Brain microvascular endothelial cell (primary cell): ENCODE measurements at regions not wholly inside any gene's neighbourhood (a gene's known extent, or its start where the extent isn't known, plus 50 kb on each side); places are given as distances from the start of the nearest gene placed in this dataset.

Source experiments
- DNase-seq: peaks from one replicate; pipeline ENCODE4 v3.0.0-alpha.2; 2020
- H3K27ac ChIP-seq: fragments of 250-450 bp; sonication (Bioruptor Pico); 2 replicates; pipeline ENCODE4 v1.5.1; 2020; ENCODE audit warnings: mild to moderate bottlenecking, moderate library complexity
- H3K27me3 ChIP-seq: fragments of 250-450 bp; sonication (Bioruptor Pico); replicated peaks from 2 replicates; pipeline ENCODE4 v1.5.1; 2020; ENCODE audit warnings: mild to moderate bottlenecking
- H3K36me3 ChIP-seq: fragments of 250-450 bp; sonication (Bioruptor Pico); replicated peaks from 2 replicates; pipeline ENCODE4 v1.5.1; 2020; ENCODE audit warnings: mild to moderate bottlenecking
- H3K4me3 ChIP-seq: 2 replicates; pipeline ENCODE4 v1.5.1; 2011; ENCODE audit warnings: low read depth, mild to moderate bottlenecking, control low read depth, low read length, moderate library complexity
- in situ Hi-C: cut with HindIII; loops from 2 replicates; pipeline ENCODE4 v1.10.0; 2017; ENCODE audit warnings: low sequenced_read_pairs, low pct_ligation_motif_present
- TF ChIP-seq, protein P1 (sequence below): IDR thresholded peaks from 2 replicates; pipeline ENCODE4 v1.5.1; 2011; ENCODE audit warnings: low read depth, mild to moderate bottlenecking, moderate library complexity, low read length, control low read depth, inconsistent platforms; ENCODE audit errors: missing control alignments

- Histone ChIP-seq H3K4me3 (no peak overlapping the region), H3K27me3 (no peaks in the 10 kb centered on the region), H3K27ac (no peak overlapping the region), H3K36me3 (no peaks in the 10 kb centered on the region)
- TF ChIP-seq, protein P1, sequence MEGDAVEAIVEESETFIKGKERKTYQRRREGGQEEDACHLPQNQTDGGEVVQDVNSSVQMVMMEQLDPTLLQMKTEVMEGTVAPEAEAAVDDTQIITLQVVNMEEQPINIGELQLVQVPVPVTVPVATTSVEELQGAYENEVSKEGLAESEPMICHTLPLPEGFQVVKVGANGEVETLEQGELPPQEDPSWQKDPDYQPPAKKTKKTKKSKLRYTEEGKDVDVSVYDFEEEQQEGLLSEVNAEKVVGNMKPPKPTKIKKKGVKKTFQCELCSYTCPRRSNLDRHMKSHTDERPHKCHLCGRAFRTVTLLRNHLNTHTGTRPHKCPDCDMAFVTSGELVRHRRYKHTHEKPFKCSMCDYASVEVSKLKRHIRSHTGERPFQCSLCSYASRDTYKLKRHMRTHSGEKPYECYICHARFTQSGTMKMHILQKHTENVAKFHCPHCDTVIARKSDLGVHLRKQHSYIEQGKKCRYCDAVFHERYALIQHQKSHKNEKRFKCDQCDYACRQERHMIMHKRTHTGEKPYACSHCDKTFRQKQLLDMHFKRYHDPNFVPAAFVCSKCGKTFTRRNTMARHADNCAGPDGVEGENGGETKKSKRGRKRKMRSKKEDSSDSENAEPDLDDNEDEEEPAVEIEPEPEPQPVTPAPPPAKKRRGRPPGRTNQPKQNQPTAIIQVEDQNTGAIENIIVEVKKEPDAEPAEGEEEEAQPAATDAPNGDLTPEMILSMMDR = no peak
- no peak for DNase-seq
- in situ Hi-C loops = no loop called here
These were observed 259.0 kb downstream of the FOXD2 start for GRCh38 chr1:47696737-47697441.

GRCh38 chr1:47697616-47698335, 259.9 kb downstream of the FOXD2 start:
- Histone ChIP-seq H3K27ac (no peak overlapping the region), H3K27me3 (no peaks in the 10 kb centered on the region), H3K4me3 (no peak overlapping the region), H3K36me3 (no peaks in the 10 kb centered on the region)
- DNase-seq = no peak
- in situ Hi-C loops = no loop called here
- TF ChIP-seq, protein P1 = no peak

- in situ Hi-C loops = no loop called here
- no peaks in the 10 kb centered on the region for H3K27me3 ChIP-seq
- TF ChIP-seq, protein P1 = no peak
- H3K4me3 ChIP-seq = no peak overlapping the region
- no peak for DNase-seq
- H3K36me3 ChIP-seq = no peaks in the 10 kb centered on the region
- no peak overlapping the region for H3K27ac ChIP-seq
These were observed 261.8 kb downstream of the FOXD2 start for GRCh38 chr1:47699492-47700235.

- no peak overlapping the region for H3K27ac ChIP-seq
- TF ChIP-seq, protein P1 = no peak
- H3K36me3 ChIP-seq = no peaks in the 10 kb centered on the region
- no peak for DNase-seq
- no peaks in the 10 kb centered on the region for H3K27me3 ChIP-seq
- in situ Hi-C loops = no loop called here
- H3K4me3 ChIP-seq = no peak overlapping the region
These were observed 263.4 kb downstream of the FOXD2 start for GRCh38 chr1:47701283-47701682.

GRCh38 chr1:47701741-47702515, 264.1 kb downstream of the FOXD2 start:
- no peaks in the 10 kb centered on the region for H3K36me3 ChIP-seq
- TF ChIP-seq, protein P1 = no peak
- no peak overlapping the region for H3K4me3 ChIP-seq
- no peaks in the 10 kb centered on the region for H3K27me3 ChIP-seq
- H3K27ac ChIP-seq = no peak overlapping the region
- DNase-seq = no peak
- in situ Hi-C loops = no loop called here
